DOHH2 (cell line): ENCODE measurements at regions not wholly inside any gene's neighbourhood (a gene's known extent, or its start where the extent isn't known, plus 50 kb on each side); places are given as distances from the start of the nearest gene placed in this dataset.

ENCODE experiments used
- H3F3A ChIP-seq: fragments of 200-600 bp; sonication (generic), shearing (Covaris generic); 2 replicates; pipeline ENCODE4 v1.6.0; 2016; ENCODE audit warnings: antibody characterized with exemption, mild to moderate bottlenecking; ENCODE audit not compliant: control insufficient read depth, insufficient read depth
- H3K27ac ChIP-seq: fragments of 200-600 bp; sonication (generic); 2 replicates; pipeline ENCODE4 v1.5.1; 2014; ENCODE audit warnings: low read depth, mild to moderate bottlenecking, low read length, moderate library complexity
- H3K27me3 ChIP-seq: fragments of 200-600 bp; sonication (generic); 2 replicates; pipeline ENCODE4 v1.6.1; 2014; ENCODE audit warnings: mild to moderate bottlenecking, low read length, mixed read lengths; ENCODE audit not compliant: control insufficient read depth
- H3K36me3 ChIP-seq: fragments of 200-600 bp; sonication (generic); 2 replicates; pipeline ENCODE4 v1.6.1; 2014; ENCODE audit warnings: mild to moderate bottlenecking, low read length, moderate library complexity, mixed read lengths; ENCODE audit not compliant: control insufficient read depth
- H3K4me1 ChIP-seq: fragments of 200-600 bp; sonication (generic); 2 replicates; pipeline ENCODE4 v1.6.1; 2014; ENCODE audit warnings: mild to moderate bottlenecking, low read length, mixed read lengths; ENCODE audit not compliant: control insufficient read depth
- H3K4me2 ChIP-seq: fragments of 200-600 bp; sonication (generic); 2 replicates; pipeline ENCODE4 v1.6.0; 2014; ENCODE audit warnings: mild to moderate bottlenecking, low read length, moderate library complexity
- H3K4me3 ChIP-seq: fragments of 200-600 bp; sonication (generic); 2 replicates; pipeline ENCODE4 v1.5.1; 2014; ENCODE audit warnings: mild to moderate bottlenecking, low read length, mixed read lengths
- H3K79me2 ChIP-seq: fragments of 200-600 bp; sonication (generic); 2 replicates; pipeline ENCODE4 v1.6.1; 2014; ENCODE audit warnings: mild to moderate bottlenecking, low read length, mixed read lengths; ENCODE audit not compliant: control insufficient read depth
- H3K9me2 ChIP-seq: fragments of 200-600 bp; sonication (generic); replicated peaks from 2 replicates; pipeline ENCODE4 v1.6.1; 2014; ENCODE audit warnings: mild to moderate bottlenecking, low read length, mixed read lengths; ENCODE audit not compliant: control insufficient read depth
- H3K9me3 ChIP-seq: fragments of 200-600 bp; sonication (generic); 2 replicates; pipeline ENCODE4 v1.6.1; 2014; ENCODE audit warnings: antibody characterized with exemption, low read length, mixed read lengths; ENCODE audit not compliant: control insufficient read depth, insufficient read depth
- H4K20me1 ChIP-seq: fragments of 200-600 bp; sonication (generic); 2 replicates; pipeline ENCODE4 v1.6.0; 2014; ENCODE audit warnings: low read depth, mild to moderate bottlenecking, antibody characterized with exemption, low read length, moderate library complexity; ENCODE audit not compliant: control insufficient read depth, insufficient read depth
- CTCF ChIP-seq: fragments of 200-600 bp; sonication (generic); IDR thresholded peaks from one replicate; pipeline ENCODE4 v1.5.1; 2014; ENCODE audit warnings: antibody characterized with exemption, mild to moderate bottlenecking, low read depth, low read length; ENCODE audit not compliant: poor library complexity, severe bottlenecking
- EZH2phosphoT487 ChIP-seq: fragments of 200-600 bp; sonication (generic); IDR thresholded peaks from 2 replicates; pipeline ENCODE4 v1.6.1; 2017; ENCODE audit warnings: borderline replicate concordance, mild to moderate bottlenecking, antibody characterized with exemption, low read length, moderate library complexity, mixed read lengths

- Histone ChIP-seq H3K9me2 (no peaks in the 10 kb centered on the region), H3K9me3 (no peaks in the 10 kb centered on the region), H3K27ac (no peak overlapping the region), H4K20me1 (no peaks in the 10 kb centered on the region), H3K4me1 (no peaks in the 10 kb centered on the region), H3K27me3 (no peaks in the 10 kb centered on the region), H3K4me3 (no peak overlapping the region), H3K36me3 (no peaks in the 10 kb centered on the region), H3K79me2 (no peaks in the 10 kb centered on the region), H3K4me2 (no peak overlapping the region), H3F3A (no peaks in the 10 kb centered on the region)
- TF ChIP-seq CTCF = no peak
- no peak for TF ChIP-seq EZH2phosphoT487
These were observed 59.3 kb upstream of the MYCN start for GRCh38 chr2:15881120-15881433.

GRCh38 chr2:15881676-15882075, 58.7 kb upstream of the MYCN start:
- Histone ChIP-seq H4K20me1 (no peaks in the 10 kb centered on the region), H3K27me3 (no peaks in the 10 kb centered on the region), H3K27ac (no peak overlapping the region), H3K79me2 (no peaks in the 10 kb centered on the region), H3K4me1 (no peaks in the 10 kb centered on the region), H3K9me3 (no peaks in the 10 kb centered on the region), H3F3A (no peaks in the 10 kb centered on the region), H3K36me3 (no peaks in the 10 kb centered on the region), H3K4me3 (no peak overlapping the region), H3K9me2 (no peaks in the 10 kb centered on the region), H3K4me2 (no peak overlapping the region)
- no peak for TF ChIP-seq EZH2phosphoT487
- no peak for TF ChIP-seq CTCF

- H3K27me3 ChIP-seq = no peaks in the 10 kb centered on the region
- no peak overlapping the region for H3K27ac ChIP-seq
- H3F3A ChIP-seq = no peaks in the 10 kb centered on the region
- H3K4me3 ChIP-seq = no peak overlapping the region
- H4K20me1 ChIP-seq = no peaks in the 10 kb centered on the region
- no peaks in the 10 kb centered on the region for H3K79me2 ChIP-seq
- H3K9me2 ChIP-seq = no peaks in the 10 kb centered on the region
- no peaks in the 10 kb centered on the region for H3K9me3 ChIP-seq
- H3K4me2 ChIP-seq = no peak overlapping the region
- H3K4me1 ChIP-seq = no peaks in the 10 kb centered on the region
- TF ChIP-seq CTCF (no peak), EZH2phosphoT487 (no peak)
- no peaks in the 10 kb centered on the region for H3K36me3 ChIP-seq
These were observed 57.4 kb upstream of the MYCN start for GRCh38 chr2:15882761-15883497.
